CD4-positive, alpha-beta T cell (primary cell): ENCODE measurements at regions not wholly inside any gene's neighbourhood (a gene's known extent, or its start where the extent isn't known, plus 50 kb on each side); places are given as distances from the start of the nearest gene placed in this dataset.

Experiments used
- ATAC-seq: fragments of 200-7000 bp; cut with Tn5 transposase; one replicate; pipeline ENCODE4 v1.10.0; 2022; ENCODE audit warnings: mild to moderate bottlenecking; ENCODE audit not compliant: poor library complexity
- CTCF ChIA-PET: fragments of 350-600 bp; sonication (Branson Sonifier 250); formaldehyde crosslinking; loops from one replicate; lab custom pipeline; 2021; ENCODE audit warnings: antibody characterized with exemption, inconsistent platforms; lab: Charles Lee
- POLR2A ChIA-PET: fragments of 350-600 bp; sonication (Branson Sonifier 250); formaldehyde crosslinking; loops from one replicate; lab custom pipeline; 2021; ENCODE audit warnings: antibody characterized with exemption, inconsistent platforms; lab: Charles Lee
- DNase-seq, 14 experiments: peaks; one replicate each; pipeline ENCODE4 v3.0.0-alpha.2; 2013 to 2020; ENCODE audit warnings: mixed read lengths in 2 of 14
- H3K27ac ChIP-seq, 2 donors: one replicate each; pipeline versions ENCODE4 v1.5.1 to v1.7.0; 2013; ENCODE audit warnings: low read length in 2 of 2, low read depth in 1 of 2, mild to moderate bottlenecking in 1 of 2
- H3K27me3 ChIP-seq, 2 experiments: 1 replicate in 1 of 2; 2 replicates in 1 of 2; pipeline versions ENCODE4 v1.6.1 to v1.7.0; 2013; ENCODE audit warnings: low read length in 2 of 2, control low read depth in 1 of 2, mild to moderate bottlenecking in 1 of 2, moderate library complexity in 1 of 2; ENCODE audit not compliant: insufficient read depth in 2 of 2, control insufficient read depth in 1 of 2
- H3K36me3 ChIP-seq: one replicate; pipeline ENCODE4 v1.6.1; 2013; ENCODE audit warnings: low read length, control low read depth; ENCODE audit not compliant: insufficient read depth
- H3K4me1 ChIP-seq: one replicate; pipeline ENCODE4 v1.6.1; 2013; ENCODE audit warnings: low read length, control low read depth; ENCODE audit not compliant: insufficient read depth
- H3K4me3 ChIP-seq: one replicate; pipeline ENCODE4 v1.5.1; 2013; ENCODE audit warnings: mild to moderate bottlenecking, low read length, moderate library complexity
- H3K9me3 ChIP-seq, 2 experiments: 1 replicate in 1 of 2; 2 replicates in 1 of 2; pipeline versions ENCODE4 v1.6.1 to v1.7.0; 2013; ENCODE audit warnings: low read length in 2 of 2, mild to moderate bottlenecking in 2 of 2, control low read depth in 1 of 2, moderate library complexity in 1 of 2; ENCODE audit not compliant: control insufficient read depth in 1 of 2, insufficient read depth in 1 of 2
- H3K27ac Mint-ChIP-seq: one replicate; pipeline ENCODE4 v1.8.0; 2020; ENCODE audit warnings: mixed read lengths
- H3K27me3 Mint-ChIP-seq: one replicate; pipeline ENCODE4 v1.8.0; 2021; ENCODE audit warnings: mixed read lengths
- H3K36me3 Mint-ChIP-seq: one replicate; pipeline ENCODE4 v1.8.0; 2021; ENCODE audit warnings: low read depth, mixed read lengths
- H3K4me1 Mint-ChIP-seq: one replicate; pipeline ENCODE4 v1.8.0; 2021; ENCODE audit warnings: low read depth, mixed read lengths
- H3K4me3 Mint-ChIP-seq: one replicate; pipeline ENCODE4 v1.8.0; 2020; ENCODE audit warnings: mild to moderate bottlenecking, mixed read lengths
- H3K9me3 Mint-ChIP-seq: one replicate; pipeline ENCODE4 v1.8.0; 2020; ENCODE audit warnings: mixed read lengths
- intact Hi-C, 2 experiments: fragments of 100-400 bp; cut with DNase I in 1 of 2; cut with micrococcal nuclease in 1 of 2; formaldehyde crosslinking; loops; one replicate each; pipeline versions ENCODE4 v1.15.1 to v1.9.0; 2023 to 2025; cut with DNase I, micrococcal nuclease
- TF ChIP-seq, protein P1 (sequence below): fragments of 200-600 bp; IDR thresholded peaks from one replicate; pipeline ENCODE4 v1.8.0; 2022; ENCODE audit warnings: antibody characterized with exemption, mild to moderate bottlenecking

GRCh38 chr7:106375499-106375898, 90.7 kb upstream of the NAMPT start:
- TF ChIP-seq, protein P1, sequence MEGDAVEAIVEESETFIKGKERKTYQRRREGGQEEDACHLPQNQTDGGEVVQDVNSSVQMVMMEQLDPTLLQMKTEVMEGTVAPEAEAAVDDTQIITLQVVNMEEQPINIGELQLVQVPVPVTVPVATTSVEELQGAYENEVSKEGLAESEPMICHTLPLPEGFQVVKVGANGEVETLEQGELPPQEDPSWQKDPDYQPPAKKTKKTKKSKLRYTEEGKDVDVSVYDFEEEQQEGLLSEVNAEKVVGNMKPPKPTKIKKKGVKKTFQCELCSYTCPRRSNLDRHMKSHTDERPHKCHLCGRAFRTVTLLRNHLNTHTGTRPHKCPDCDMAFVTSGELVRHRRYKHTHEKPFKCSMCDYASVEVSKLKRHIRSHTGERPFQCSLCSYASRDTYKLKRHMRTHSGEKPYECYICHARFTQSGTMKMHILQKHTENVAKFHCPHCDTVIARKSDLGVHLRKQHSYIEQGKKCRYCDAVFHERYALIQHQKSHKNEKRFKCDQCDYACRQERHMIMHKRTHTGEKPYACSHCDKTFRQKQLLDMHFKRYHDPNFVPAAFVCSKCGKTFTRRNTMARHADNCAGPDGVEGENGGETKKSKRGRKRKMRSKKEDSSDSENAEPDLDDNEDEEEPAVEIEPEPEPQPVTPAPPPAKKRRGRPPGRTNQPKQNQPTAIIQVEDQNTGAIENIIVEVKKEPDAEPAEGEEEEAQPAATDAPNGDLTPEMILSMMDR, result no peak
- Mint-ChIP-seq H3K4me1 (no peaks in the 10 kb centered on the region), H3K27me3 (no peaks in the 10 kb centered on the region), H3K9me3 (no peaks in the 10 kb centered on the region), H3K27ac (no peak overlapping the region), H3K36me3 (no peaks in the 10 kb centered on the region), H3K4me3 (no peak overlapping the region)
- intact Hi-C loops, result no loop called here
- Histone ChIP-seq H3K27me3 (no peaks in the 10 kb centered on the region), H3K4me3 (no peak overlapping the region), H3K9me3 (no peaks in the 10 kb centered on the region), H3K36me3 (no peaks in the 10 kb centered on the region), H3K27ac (no peak overlapping the region), H3K4me1 (no peaks in the 10 kb centered on the region)
- ATAC-seq, result no peak
- CTCF ChIA-PET, result no interaction called here
- DNase-seq, result no peak
- POLR2A ChIA-PET, result no interaction called here

GRCh38 chr7:106374437-106374836, 89.7 kb upstream of the NAMPT start:
- ATAC-seq, result no peak
- no peaks in the 10 kb centered on the region for H3K27me3 Mint-ChIP-seq
- CTCF ChIA-PET, result no interaction called here
- TF ChIP-seq, protein P1, result no peak
- Histone ChIP-seq H3K36me3 (no peaks in the 10 kb centered on the region), H3K9me3 (no peaks in the 10 kb centered on the region), H3K4me1 (no peaks in the 10 kb centered on the region), H3K27ac (no peak overlapping the region), H3K4me3 (no peak overlapping the region), H3K27me3 (no peaks in the 10 kb centered on the region)
- H3K4me1 Mint-ChIP-seq, result no peaks in the 10 kb centered on the region
- DNase-seq, result no peak
- POLR2A ChIA-PET, result no interaction called here
- intact Hi-C loops, result no loop called here
- no peaks in the 10 kb centered on the region for H3K9me3 Mint-ChIP-seq
- H3K27ac Mint-ChIP-seq, result no peak overlapping the region
- no peak overlapping the region for H3K4me3 Mint-ChIP-seq
- no peaks in the 10 kb centered on the region for H3K36me3 Mint-ChIP-seq

DNA sequence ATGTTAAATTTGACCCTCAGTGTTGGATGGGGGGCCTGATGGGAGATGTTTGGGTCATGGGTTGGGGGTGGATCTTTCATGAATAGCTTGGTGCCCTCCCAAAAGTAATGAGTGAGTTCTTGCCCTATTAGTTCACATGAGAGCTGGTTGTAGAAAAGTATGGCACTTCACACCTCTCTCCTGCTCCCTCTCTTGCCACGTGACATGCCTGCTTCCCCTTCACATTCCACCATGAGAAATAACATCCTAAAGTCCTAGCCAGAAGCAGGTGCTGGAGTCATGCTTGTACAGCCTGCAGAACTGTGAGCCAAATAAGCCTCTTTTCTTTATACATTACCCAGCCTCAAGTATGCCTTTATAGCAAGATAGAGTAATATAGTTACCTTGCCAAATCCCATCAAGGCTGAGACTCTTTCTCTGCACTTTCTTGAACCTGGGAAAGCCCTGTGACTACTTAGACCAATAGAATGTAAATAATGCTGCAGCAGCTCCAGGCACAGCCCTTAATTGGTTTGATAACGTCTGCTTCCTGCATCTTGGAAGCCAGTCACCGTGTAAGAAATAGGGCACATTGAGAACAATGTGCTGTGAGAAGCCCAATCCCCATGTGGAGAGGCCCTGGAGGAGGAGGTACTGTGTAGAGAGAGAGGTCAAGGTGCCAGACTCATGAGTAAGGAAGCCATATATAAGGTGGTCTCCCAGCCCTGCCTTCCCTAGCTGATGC, 88.0 kb upstream of the NAMPT start:
- no peaks in the 10 kb centered on the region for H3K4me1 ChIP-seq
- ChIA-PET POLR2A (no interaction called here), CTCF (no interaction called here)
- no peak overlapping the region for H3K4me3 ChIP-seq
- intact Hi-C loops, result no loop called here
- TF ChIP-seq, protein P1, result no peak
- H3K9me3 ChIP-seq, result no peaks in the 10 kb centered on the region
- ATAC-seq (no peak), DNase-seq (no peak)
- no peak overlapping the region for H3K27ac Mint-ChIP-seq
- no peaks in the 10 kb centered on the region for H3K27me3 Mint-ChIP-seq
- no peaks in the 10 kb centered on the region for H3K4me1 Mint-ChIP-seq
- no peaks in the 10 kb centered on the region for H3K36me3 ChIP-seq
- no peaks in the 10 kb centered on the region for H3K9me3 Mint-ChIP-seq
- no peak overlapping the region for H3K4me3 Mint-ChIP-seq
- no peak overlapping the region for H3K27ac ChIP-seq
- H3K36me3 Mint-ChIP-seq, result no peaks in the 10 kb centered on the region
- H3K27me3 ChIP-seq, result no peaks in the 10 kb centered on the region
